Stimulated activated CD4-positive, alpha-beta T cell treated with anti-CD3 and anti-CD28 coated beads, TNF-alpha, amount 100 ng/mL, for 4 hours (primary cell): ENCODE measurements at regions not wholly inside any gene's neighbourhood (a gene's known extent, or its start where the extent isn't known, plus 50 kb on each side); places are given as distances from the start of the nearest gene placed in this dataset.

Experiments used
- DNase-seq, 3 experiments: peaks; one replicate each; pipeline ENCODE4 v3.0.0-alpha.2; 2020; ENCODE audit warnings: low read depth in 3 of 3

DNA sequence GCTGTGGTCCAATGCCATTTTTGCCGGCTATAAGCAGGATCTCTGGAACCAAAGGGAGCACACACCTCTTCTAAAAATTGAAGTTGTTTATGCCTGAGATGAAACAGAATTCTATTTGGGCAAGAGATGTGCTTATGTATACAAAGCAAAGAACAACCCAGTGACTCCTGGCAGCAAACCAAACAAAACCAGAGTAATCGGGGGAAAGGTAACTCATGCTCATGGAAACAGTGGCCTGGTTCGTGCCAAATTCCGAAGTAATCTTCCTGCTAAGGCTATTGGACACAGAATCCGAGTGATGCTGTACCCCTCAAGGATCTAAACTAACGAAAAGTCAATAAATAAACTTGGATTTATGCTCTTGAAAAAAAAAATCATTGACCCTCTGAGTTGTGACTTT lies 178.7 kb downstream of the CEMIP2 start:
- DNase-seq = no peak

DNA sequence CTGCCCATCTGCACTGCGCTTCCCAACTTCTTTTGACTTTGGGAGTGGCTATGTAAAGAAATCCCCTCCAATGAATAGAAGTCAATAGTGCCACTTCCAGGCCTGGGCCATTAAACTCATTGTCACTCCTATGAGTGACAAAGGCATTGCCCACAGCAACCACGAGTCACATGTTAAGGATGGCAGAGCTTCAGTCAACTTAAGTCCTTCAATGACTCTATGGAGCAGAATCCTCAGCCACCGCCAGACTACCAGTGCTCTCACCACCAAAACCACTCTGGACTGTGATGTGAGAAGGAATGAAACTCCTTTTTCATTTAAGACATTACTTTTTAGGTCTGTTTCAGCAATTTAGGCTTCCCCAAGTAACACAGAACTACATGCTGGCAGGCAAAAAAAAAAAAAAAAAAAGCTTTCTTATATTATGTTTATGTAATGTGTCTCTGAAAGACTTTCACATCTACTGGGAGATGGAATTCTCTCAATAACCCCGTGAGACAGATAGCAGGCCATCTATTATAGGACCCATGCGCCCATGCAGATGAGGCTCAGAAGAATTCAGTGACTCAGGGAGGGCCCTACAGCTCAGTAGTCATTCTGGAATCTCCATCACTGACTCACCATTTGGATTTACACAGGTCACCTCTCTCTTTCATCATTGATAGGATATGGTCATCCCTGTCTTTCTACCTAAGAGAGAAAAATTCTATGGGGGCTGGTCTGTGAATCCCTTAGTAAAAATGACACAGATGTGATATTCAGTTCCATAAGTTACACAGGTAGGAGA lies 180.5 kb downstream of the CEMIP2 start:
- no peak for DNase-seq

DNA sequence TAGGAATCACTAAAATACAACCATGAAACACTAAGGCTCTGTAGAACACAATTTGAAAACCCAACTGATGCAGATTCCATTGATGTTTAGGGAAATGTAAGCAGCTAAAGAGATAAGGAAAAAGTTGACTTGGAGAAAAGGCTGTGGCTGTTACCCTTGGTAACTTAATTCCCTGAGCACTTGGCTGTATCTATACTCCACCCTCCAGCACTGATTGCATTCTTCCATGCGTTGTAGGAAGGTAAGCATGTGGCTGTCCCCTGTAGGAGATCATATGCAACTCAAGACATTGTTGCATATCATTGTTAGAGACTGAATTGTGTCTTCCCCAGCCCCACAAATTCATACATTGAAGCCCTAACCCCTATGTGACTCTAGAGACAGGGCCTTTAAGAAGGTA lies 184.5 kb downstream of the CEMIP2 start:
- no peak for DNase-seq

DNA sequence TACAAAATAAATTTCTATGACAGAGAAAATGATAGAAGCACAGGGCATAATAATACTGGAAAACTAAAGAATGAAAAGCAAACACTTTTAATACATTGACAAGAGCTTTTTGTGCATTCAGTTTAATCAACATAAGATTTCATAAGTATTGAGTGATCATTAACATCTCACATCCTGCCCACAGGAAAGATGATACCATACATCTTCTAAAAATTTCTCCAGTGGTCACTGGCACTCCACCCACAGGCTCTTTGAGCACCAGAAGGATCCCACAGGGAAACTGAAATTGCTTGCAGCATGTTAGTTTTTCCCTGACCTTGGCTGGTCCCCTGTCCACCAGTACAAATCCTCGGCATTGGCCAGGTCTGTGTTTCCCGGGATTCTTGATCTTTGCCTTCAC lies 186.0 kb downstream of the CEMIP2 start:
- no peak for DNase-seq

DNA sequence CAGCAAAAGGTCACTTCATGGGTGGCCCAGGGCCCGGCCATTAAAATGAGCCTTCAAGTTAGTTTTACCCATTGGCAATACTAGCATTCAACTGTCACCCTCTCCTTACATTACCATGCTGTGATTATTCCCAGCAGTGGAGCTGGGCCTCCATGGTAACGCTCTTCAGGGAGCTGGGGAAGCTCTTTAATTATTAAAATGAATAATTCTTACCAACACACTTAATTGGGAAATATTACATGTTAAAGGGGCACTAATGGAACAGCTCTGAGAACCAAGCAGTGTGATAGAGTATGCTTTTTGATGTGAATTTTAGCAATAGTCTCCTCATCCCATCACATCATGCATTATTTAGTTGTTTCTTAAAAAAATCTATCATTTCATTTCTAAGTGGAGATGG lies 187.2 kb downstream of the CEMIP2 start:
- DNase-seq = no peak

DNA sequence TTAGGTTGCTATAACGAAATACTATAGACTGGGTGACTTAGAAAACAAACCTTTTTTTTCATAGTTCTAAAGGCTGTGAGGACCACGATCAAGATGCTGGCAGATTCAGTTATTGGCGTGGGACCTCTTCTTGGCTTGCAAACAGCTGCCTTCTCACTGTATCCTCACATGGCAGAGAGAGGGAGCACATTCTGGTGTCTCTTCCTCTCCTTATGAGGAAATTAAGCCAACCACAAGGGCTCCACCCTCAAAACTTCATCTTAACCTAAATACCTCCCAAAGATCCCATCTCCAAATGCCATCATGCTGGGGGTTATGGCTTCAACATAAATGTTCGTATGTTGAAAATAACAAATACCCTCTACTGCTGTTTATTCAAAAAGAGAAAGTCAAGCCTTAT lies 197.1 kb downstream of the CEMIP2 start:
- DNase-seq = no peak

DNA sequence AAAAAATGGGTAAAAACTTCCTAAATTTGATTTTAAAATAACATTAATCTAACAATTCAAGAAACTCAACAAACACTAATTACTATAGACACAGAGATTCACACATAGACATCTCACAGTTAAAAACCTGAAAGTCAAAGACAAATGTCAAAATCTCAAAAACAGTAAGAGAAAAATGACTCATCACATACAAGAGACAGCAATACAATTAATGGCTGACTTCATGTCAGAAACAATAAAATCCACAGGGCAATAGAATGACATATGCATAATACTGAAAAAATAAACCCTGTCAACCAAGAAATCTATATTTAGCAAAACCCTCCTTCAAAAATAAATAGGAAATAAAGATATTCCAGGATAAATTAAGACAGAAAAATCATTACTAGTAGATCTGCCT lies 200.4 kb downstream of the CEMIP2 start:
- no peak for DNase-seq

DNA sequence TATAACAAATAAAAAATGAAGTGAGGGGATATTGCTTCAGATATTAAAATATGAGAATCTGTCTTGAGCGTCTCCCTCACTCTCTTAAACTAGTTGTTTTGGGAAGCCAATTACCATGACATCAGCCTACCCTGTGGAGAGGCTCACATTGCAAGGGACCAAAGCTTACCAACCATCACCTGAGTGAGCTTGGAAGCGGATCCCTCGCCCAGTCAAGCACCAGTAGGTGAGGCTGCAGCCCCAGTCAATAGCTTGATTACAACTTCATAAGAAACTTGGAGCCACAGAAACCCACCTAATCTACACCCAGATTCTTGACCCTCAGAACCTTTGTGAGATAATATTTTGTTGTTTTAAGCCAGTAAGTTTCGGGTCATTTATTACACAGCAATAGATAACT lies 206.2 kb downstream of the CEMIP2 start:
- DNase-seq = no peak

DNA sequence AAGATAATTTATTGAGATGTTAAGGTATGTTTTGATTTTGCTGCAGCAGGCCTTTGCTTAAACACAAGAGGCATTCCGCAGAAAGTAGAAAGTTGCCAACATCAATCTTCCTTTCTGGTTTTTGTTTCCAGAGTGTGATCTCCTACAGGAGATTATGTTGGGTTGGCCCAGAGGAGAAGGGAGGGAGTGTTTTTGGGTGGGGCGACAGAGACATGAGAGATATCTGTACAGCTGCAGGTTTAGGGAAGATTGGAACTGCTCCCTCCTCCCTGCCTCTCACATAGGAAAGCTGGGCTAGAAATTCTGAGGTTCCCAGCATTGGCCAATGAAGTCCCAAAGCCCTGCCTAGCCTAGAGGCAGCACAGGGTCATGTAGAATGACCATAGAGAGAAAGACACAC lies 211.0 kb downstream of the CEMIP2 start:
- no peak for DNase-seq

DNA sequence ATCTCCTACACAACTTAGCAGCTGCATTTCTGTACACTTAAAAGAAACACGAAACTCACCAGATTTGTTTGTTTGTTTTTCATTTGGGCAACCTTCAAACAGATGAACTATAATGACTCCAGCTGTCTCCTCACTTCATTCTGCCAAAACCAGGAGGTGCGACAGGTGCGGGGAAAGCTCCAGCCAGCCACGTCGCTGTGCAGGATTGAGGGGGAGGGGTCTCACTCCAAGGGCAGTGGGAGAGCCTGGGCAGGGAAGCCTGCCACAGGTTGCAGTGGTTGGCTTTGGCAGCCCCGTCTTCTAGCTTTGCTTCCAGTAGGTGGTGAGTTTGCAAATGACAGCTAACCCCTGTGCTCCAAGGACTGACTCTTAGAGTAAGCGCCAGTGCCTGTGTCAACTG lies 215.8 kb downstream of the CEMIP2 start:
- no peak for DNase-seq

DNA sequence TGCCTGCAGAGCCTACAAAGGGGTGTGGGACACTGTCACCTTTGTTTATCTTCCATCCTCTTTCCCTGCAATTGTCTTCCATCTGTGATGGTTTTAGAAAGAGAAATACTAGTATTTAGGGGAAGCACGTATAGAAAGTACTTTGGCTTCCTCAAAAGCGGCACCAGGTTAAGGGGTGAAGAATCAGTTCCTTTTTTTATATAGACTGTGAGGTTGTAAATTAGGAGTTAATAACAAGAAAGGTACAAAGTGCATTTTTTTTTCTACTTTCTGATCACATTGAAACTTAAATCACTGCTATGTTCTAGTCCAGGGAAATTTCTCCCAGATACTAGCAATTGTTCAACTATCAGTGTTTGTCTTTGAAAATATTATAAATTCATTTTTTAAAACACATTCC lies 219.3 kb downstream of the CEMIP2 start:
- no peak for DNase-seq

DNA sequence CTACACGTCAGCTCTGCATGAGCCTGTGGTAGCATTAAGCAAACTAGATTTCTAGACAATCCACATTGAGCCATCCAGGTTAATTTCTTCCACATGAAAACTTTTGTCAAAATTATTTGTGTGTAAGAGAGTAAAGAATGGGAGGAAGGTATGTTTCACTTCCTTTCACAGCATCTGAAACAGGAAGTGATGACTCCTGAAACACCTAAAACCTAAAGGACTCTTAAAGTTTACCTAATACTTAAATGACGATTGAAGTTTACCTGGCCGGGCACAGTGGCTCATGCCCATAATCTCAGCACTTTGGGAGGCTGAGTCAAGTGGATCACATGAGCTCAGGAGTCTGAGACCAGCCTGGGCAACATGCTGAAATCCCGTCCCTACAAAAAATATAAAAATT lies 223.8 kb downstream of the CEMIP2 start:
- no peak for DNase-seq

DNA sequence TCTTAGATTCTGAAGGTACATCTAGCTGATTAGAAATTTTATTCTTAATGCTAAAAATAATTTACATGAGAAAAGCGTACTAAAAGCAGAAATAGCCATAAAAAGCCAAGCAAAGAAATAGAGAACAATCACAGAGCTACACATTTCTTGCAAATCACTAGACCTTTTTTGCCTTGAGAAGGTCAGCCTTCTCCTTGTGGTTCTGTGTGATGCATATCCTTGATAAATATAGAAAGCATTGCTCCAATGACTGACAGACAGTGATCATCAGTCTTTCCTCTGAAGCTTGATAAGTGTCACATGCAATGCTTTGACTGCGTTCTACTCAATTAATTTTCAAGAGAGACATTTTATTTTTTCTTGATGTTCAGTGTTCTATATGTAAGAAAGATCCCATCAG lies 226.9 kb downstream of the CEMIP2 start:
- DNase-seq = no peak

DNA sequence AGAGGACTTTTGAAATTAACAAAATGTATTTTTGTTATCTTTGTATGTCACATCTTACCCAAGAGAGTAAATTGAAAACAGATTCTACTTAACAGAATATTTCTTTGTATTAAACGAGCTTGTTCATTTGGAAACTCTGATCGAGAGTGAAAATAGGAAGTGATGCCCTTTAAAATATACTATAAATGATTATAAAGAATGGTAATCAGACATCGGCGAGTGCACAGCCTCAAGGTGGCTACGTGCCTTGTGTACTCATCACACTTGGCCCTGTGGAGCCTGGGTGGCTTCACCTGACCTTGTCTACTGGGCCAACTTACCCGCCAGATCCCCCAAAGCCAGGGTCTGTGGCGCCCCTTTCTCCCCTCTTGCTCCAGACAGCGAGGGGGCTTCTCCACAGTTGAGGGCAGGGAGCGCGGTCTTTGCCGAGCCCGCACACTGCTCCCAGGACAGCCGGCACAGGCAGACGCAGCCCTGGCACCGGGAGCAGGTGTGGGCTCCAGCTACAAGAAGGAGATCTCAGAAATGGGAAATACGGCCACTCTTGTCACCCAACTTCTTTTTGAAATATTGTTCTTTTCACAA lies 243.2 kb downstream of the CEMIP2 start:
- DNase-seq = no peak

DNA sequence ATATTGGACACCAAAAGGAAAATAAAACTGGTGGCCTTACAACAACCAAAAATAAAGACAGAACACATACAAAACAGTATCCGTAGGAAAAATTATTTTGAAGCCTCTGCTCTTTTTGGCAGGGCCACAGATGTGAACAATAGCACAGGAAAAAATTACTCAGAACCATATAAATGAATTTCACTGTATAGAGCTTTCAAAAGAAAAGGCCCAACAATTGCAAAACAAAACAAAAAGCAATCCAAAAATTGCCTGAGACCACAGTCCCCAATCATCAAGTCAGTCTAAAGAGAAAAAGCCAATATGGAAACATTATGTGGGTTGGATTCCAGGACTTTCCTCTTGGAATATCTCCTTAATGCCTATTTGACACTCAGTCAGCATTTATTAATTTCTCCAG lies 243.8 kb downstream of the CEMIP2 start:
- DNase-seq = no peak

DNA sequence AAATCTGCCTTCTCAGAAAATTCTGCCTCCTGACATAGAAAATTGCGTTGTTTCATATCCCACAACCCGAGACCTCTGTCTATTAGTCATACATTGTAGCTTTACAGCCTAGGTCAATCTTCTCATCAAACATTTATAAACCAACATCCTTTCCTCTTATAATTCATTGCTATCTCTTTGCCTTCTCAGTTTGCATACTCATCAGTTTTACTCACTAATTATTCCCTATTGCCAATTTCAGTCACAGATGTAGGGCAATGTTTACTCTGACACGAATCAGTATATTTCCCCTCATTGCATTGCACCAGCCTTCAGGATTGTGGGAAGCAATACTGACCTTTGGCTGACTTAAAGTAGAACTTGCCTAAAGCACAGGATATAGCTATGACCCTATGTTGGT lies 247.2 kb downstream of the CEMIP2 start:
- no peak for DNase-seq

DNA sequence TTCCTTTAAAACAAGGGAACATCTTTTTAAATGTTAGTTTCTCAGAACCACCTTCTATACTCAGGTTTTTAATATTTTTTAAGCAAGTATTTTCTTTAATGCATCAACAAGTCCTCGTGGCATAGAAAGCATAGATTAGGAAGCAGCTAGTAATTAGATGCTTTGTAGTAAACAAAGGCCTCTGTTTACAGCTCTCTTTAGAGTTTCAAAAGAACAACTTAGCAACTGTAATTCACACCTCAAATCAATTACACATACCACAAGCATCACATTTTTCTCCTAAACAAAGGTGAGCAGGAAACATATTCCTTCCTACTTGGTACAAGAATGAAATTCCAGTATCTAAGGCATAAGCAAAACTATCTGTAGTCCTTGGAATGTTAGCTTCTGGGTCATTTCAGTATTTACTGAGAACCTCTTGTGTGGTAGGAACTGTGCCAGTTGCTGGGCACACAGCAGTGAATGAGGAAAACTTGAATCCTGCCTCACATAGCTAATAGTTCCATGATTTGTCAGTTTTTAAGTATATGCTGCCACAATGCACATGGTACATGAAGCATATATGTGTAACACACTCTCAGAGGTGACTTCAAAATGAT lies 249.1 kb downstream of the CEMIP2 start:
- DNase-seq = no peak

DNA sequence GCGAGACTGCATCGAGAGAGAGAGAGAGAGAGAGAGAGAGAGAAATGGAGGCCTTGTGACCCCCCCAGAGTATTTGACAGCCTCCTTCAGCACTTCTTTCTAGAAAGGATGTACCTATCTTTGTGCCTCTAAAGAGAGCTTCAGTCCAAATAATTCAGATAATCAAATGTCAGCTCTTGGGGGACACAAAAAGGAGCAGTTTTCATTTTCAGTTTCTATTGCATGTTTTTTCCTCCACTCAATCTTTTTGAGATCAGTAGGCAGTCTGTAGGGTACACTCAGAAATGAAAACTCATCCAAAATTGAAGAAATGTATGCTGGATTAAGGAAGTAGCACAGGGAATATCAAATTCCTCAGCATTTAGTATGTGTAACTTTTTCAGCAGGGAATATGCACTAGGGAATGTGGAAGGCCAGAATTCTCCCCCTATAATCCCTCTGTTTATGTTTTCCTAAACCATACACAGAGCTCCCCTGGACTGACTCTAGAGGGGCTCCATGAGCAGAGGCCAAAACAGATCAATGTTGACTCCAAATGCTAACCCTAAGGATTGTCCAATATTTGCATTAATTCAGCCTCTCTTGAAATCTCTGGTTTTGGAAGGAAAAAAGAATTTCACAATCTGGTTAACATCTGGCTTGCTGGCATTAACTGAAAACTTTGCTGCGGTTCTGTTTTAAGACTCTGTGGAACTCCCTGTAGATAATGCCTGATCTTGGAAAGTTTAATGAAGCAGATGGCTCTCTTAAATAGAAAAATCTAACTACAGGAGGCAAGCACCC lies 250.1 kb downstream of the CEMIP2 start:
- DNase-seq = no peak

DNA sequence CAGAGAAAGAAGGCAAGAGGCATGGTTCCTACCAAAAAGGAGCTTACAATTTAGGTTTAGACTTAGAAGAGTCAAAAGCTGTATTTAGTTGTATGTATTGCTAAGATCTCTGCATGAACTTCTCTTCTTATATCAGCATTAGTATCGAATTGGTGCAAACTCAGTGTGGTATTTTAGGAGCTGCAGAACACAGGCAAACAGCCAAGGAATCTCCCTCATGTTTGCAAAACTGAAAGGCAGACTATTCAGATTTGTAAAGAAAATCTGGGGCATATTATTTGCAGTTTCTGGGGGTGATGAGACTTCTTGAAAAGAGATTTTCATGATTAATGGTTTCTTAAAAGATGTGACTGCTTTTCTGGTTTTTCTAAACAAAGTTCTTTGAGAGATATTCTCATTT lies 252.7 kb downstream of the CEMIP2 start:
- no peak for DNase-seq

DNA sequence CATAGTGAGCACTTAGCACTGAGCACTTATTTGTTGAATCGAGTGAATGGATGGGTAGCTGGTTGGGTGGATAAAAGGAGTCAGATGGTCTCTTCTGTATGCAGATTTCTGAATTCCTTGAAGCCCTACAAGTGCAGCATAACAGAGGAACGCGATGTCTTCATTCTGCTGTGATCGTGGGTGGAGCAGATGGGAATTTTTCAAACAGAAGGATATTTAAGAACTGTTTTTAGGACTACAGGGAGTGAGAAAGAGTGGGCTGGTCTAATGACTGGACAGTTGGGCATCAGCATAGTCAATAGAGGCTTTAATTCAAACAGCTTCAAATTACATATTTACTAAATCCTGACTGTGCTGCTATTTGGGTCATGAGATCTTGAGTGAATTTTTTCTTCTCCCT lies 253.2 kb downstream of the CEMIP2 start:
- DNase-seq = no peak

DNA sequence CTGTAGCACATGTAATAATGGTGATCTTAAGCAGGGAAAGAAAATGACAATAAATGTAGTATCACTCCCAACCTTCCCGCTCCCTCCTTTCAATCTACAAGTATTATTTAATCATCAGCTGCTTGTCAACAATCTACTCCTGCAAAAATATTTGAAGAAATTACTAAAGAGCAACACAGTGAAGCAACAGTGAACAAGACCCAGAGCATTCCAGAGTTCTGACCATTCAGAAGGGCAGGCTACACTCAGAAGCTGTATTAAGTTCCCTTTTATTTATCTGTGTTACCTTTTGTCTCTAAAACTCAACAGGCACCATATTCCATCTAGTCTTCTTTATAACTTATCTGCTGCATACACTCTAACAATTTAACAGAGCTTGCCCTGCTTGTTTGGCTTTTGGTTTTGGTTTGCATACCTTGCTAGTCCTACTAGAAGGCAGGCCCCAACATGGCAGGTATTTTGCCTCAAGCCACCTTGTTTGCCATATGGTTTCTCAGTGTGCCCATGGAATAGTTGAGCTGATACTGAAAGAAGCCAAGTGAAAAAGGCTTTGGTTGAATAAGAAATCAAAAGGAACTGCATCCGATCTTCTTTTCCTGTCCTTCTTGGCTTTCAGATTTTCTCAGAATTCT lies 253.9 kb downstream of the CEMIP2 start:
- no peak for DNase-seq

DNA sequence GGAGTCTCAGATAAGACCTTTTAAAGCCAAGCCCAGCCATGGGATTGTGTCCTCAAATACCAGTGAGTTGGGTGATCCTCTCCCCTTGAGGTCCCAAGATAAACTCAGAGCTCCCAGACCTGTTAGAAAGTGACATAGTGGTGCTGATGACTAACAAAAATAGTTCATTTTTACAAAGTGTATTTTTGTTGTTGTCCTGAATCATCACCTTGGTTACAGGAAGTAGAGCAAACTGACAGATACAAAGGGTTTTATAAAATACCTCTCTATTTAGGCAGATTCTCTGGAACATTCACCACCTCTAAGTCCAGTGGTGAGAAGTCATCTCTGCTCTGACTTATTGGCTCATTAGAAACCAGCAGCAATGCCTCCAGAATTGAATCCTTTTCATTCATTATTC lies 259.3 kb downstream of the CEMIP2 start:
- DNase-seq = no peak
